Testis (tissue), 2 donors: ENCODE measurements at regions not wholly inside any gene's neighbourhood (a gene's known extent, or its start where the extent isn't known, plus 50 kb on each side); places are given as distances from the start of the nearest gene placed in this dataset.

ENCODE experiments used
- DNase-seq: peaks from one replicate; pipeline ENCODE4 v3.0.0-alpha.2; 2019
- H3K27ac ChIP-seq, 2 donors: fragments of 200-600 bp; sonication (generic); one replicate each; pipeline ENCODE4 v1.5.1; 2019
- H3K27me3 ChIP-seq: fragments of 200-600 bp; sonication (generic); one replicate; pipeline ENCODE4 v1.5.1; 2019
- H3K36me3 ChIP-seq: fragments of 200-600 bp; sonication (generic); one replicate; pipeline ENCODE4 v1.5.1; 2017; ENCODE audit warnings: low read depth; ENCODE audit errors: missing control alignments
- H3K4me1 ChIP-seq: fragments of 200-600 bp; sonication (generic); one replicate; pipeline ENCODE4 v1.5.1; 2019
- H3K4me3 ChIP-seq, 2 donors: fragments of 200-600 bp; sonication (generic); one replicate each; pipeline ENCODE4 v1.5.1; 2017 to 2019
- H3K9me3 ChIP-seq: fragments of 200-600 bp; sonication (generic); one replicate; pipeline ENCODE4 v1.5.1; 2017
- POLR2A ChIP-seq: fragments of 450-650 bp; IDR thresholded peaks from one replicate; pipeline ENCODE4 v1.6.1; 2017; ENCODE audit warnings: antibody characterized with exemption, mild to moderate bottlenecking, moderate library complexity
- WGBS, 2 donors: methylation state at CpG; one replicate each; pipeline ENCODE4 v1.1.5; 2018; 5-methylcytosine and 5-hydroxymethylcytosine counted together
- intact Hi-C: fragments of 100-400 bp; cut with DNase I; formaldehyde crosslinking; loops from one replicate; pipeline ENCODE4 v1.15.1; 2023; ENCODE audit warnings: low total_unique reads
- TF ChIP-seq, protein P1 (sequence below), 3 experiments: fragments of 450-650 bp in 2 of 3; fragments of 200-600 bp in 1 of 3; sonication (generic) in 1 of 3; IDR thresholded peaks; one replicate each; pipeline ENCODE4 v1.5.1; 2016 to 2019; ENCODE audit warnings: antibody characterized with exemption in 3 of 3, mild to moderate bottlenecking in 2 of 3, moderate library complexity in 1 of 3

DNA sequence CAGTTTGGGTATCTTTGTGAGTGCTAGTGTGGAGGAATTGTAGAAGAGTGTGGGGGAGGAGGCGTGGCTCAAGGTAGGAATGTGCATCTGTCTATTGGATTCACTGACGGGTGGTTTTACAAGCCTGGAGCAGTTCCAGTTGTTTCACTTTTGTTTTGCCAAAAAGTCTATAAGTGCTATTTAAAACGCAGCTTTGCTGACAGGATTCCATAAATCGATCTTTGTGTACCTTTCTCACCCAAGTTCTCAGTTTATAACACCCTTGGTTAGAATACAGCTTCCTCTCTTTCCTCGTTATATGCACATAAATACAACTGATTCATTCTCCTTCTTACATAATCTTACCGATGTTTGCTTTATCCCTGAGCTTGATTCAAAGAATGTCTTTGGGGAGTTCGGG lies 123.2 kb upstream of the UBE2E2 start:
- intact Hi-C loops, result no loop called here
- DNase-seq, result no peak
- TF ChIP-seq, protein P1, sequence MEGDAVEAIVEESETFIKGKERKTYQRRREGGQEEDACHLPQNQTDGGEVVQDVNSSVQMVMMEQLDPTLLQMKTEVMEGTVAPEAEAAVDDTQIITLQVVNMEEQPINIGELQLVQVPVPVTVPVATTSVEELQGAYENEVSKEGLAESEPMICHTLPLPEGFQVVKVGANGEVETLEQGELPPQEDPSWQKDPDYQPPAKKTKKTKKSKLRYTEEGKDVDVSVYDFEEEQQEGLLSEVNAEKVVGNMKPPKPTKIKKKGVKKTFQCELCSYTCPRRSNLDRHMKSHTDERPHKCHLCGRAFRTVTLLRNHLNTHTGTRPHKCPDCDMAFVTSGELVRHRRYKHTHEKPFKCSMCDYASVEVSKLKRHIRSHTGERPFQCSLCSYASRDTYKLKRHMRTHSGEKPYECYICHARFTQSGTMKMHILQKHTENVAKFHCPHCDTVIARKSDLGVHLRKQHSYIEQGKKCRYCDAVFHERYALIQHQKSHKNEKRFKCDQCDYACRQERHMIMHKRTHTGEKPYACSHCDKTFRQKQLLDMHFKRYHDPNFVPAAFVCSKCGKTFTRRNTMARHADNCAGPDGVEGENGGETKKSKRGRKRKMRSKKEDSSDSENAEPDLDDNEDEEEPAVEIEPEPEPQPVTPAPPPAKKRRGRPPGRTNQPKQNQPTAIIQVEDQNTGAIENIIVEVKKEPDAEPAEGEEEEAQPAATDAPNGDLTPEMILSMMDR (IDR thresholded peaks at IDR 0.05), result no peak
- TF ChIP-seq POLR2A, result no peak
- no peak overlapping the region for H3K27ac ChIP-seq
- WGBS, 2 donors, result 52 to 59% methylated on average over 7 of the region's 7 CpGs
- H3K4me3 ChIP-seq, result no peak overlapping the region
- H3K4me1 ChIP-seq, result peaks cover 15% of the 10 kb centered on the region
- H3K27me3 ChIP-seq, result no peaks in the 10 kb centered on the region
- H3K9me3 ChIP-seq, result no peaks in the 10 kb centered on the region
- H3K36me3 ChIP-seq, result no peaks in the 10 kb centered on the region

DNA sequence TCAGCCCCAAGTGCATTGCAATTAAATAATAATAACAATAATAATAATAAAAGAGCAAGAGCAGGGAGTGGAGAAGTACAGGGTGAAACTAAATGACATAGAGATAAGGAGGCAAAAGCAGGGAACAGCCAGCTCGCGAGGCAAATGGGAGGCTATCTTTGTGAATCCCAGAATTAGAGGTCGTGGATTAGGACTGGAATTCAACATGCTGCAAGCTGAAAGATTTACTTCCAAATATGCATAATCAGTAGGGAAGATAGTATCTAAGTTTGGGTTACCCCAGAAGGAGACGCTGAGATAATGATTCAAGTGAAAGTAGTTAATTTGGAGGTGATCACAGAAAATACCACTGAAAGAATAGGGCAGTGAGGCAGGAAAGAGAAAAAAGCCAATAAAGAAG lies 119.4 kb upstream of the UBE2E2 start:
- Histone ChIP-seq H3K27me3 (no peaks in the 10 kb centered on the region), H3K4me1 (peaks cover 6% of the 10 kb centered on the region), H3K4me3 (no peak overlapping the region), H3K27ac (no peak overlapping the region), H3K36me3 (no peaks in the 10 kb centered on the region), H3K9me3 (no peaks in the 10 kb centered on the region)
- DNase-seq, result no peak
- intact Hi-C loops, result no loop called here
- WGBS, 2 donors, result 34 to 48% methylated on average over 4 of the region's 4 CpGs
- TF ChIP-seq, protein P1 (IDR thresholded peaks at IDR 0.05), result no peak
- no peak for TF ChIP-seq POLR2A

DNA sequence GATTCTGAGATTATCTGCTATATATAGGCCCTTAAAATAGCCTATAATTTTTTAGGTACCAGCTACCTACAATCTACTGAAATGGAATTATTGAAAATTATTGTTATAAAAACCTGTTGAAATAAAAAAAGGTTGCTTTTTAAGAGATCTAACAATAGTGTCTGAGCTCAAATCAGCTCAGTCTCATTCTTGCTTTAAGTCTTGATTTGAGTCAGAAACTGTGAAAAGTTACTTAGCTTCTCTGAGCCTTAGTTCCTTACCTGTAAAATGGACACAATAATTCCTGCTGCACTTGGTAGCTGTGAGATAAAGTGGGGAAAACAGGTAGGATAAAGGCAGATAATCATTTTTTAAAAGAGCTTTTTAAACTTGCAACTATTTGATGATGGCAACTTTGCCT lies 118.8 kb upstream of the UBE2E2 start:
- TF ChIP-seq, protein P1 (IDR thresholded peaks at IDR 0.05), result no peak
- no peak for TF ChIP-seq POLR2A
- no peak overlapping the region for H3K27ac ChIP-seq
- H3K9me3 ChIP-seq, result no peaks in the 10 kb centered on the region
- no peaks in the 10 kb centered on the region for H3K36me3 ChIP-seq
- no peak for DNase-seq
- intact Hi-C loops, result no loop called here
- H3K4me1 ChIP-seq, result peaks cover 6% of the 10 kb centered on the region
- H3K4me3 ChIP-seq, result no peak overlapping the region
- H3K27me3 ChIP-seq, result no peaks in the 10 kb centered on the region

DNA sequence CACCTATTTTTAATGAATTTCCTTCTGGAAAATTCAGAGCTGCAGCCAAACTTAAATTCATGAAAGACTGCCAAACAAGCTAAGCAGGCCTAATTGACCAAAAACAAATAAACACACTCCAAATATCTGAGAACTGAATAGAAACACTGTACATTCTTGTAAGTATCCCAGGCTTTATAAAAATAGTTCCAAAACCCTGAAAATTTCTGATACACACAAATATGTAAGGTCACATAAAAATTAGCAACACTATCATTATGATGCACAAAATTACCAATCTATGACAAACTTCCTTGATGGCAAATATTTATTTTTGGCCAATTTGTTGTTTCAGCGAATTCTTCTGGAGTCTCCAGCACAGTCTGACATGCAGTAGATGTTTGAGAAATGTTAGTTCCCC lies 117.9 kb upstream of the UBE2E2 start:
- 48 to 50% methylated on average over 1 of the region's 1 CpG for WGBS, 2 donors
- Histone ChIP-seq H3K9me3 (no peaks in the 10 kb centered on the region), H3K36me3 (no peaks in the 10 kb centered on the region), H3K4me3 (no peak overlapping the region), H3K4me1 (peaks cover 6% of the 10 kb centered on the region), H3K27ac (no peak overlapping the region), H3K27me3 (no peaks in the 10 kb centered on the region)
- intact Hi-C loops, result no loop called here
- no peak for DNase-seq
- no peak for TF ChIP-seq POLR2A
- TF ChIP-seq, protein P1 (IDR thresholded peaks at IDR 0.05), result no peak

DNA sequence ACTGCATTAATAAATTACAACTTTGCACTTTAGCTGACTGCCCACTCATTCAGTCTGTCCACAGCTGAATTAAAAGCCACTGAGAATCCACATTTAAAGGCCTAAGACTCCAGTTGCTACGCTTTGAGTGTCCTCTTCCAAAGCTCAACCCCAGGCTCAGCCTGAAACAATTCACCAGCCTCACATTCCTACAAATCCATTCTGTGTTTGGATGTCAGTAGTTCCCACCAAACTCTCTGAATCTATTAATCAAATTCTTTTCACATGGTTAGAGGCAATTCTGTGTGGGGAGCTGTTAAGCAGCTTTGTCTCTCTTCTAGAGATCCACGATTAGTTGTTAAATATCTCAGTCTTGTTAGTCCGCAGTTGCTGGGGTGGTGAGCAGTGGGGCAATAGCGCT lies 116.8 kb upstream of the UBE2E2 start:
- TF ChIP-seq POLR2A, result no peak
- TF ChIP-seq, protein P1 (IDR thresholded peaks at IDR 0.05), result no peak
- Histone ChIP-seq H3K27ac (no peak overlapping the region), H3K4me3 (no peak overlapping the region), H3K9me3 (no peaks in the 10 kb centered on the region), H3K27me3 (no peaks in the 10 kb centered on the region), H3K4me1 (peaks cover 6% of the 10 kb centered on the region), H3K36me3 (no peaks in the 10 kb centered on the region)
- DNase-seq, result no peak
- 78 to 82% methylated on average over 4 of the region's 4 CpGs for WGBS, 2 donors
- intact Hi-C loops, result no loop called here
